ENCODE measurements at regions not wholly inside any gene's neighbourhood (a gene's known extent, or its start where the extent isn't known, plus 50 kb on each side); places are given as distances from the start of the nearest gene placed in this dataset.

- TF ChIP-seq CTCF (IDR thresholded peaks at IDR 0.05) (no peak), ZFX (IDR thresholded peaks at IDR 0.05; ENCODE audit: borderline replicate concordance) (no peak)
These were observed 86.5 kb upstream of the WNT4 start for GRCh38 chr1:22229379-22229778.
